HT-29 (cell line): ENCODE measurements at regions not wholly inside any gene's neighbourhood (a gene's known extent, or its start where the extent isn't known, plus 50 kb on each side); places are given as distances from the start of the nearest gene placed in this dataset. TPM values are rescaled to one million over a fixed set of nuclear protein-coding genes. Genes with fewer than 3 reads are reported as not detected.

ENCODE experiments used
- DNase-seq: peaks from one replicate; pipeline ENCODE4 v3.0.0-alpha.2; 2015; ENCODE audit warnings: low spot score
- small RNA-seq: library from RNA; depleted of rRNA; stranded (forward); fragments of <200 nt; gene quantifications from one replicate; pipeline ENCODE3, GENCODE V24; 2014

GRCh38 chr13:80436571-80437169, 95.7 kb upstream of the SPRY2 start:
- no peak for DNase-seq

DNA sequence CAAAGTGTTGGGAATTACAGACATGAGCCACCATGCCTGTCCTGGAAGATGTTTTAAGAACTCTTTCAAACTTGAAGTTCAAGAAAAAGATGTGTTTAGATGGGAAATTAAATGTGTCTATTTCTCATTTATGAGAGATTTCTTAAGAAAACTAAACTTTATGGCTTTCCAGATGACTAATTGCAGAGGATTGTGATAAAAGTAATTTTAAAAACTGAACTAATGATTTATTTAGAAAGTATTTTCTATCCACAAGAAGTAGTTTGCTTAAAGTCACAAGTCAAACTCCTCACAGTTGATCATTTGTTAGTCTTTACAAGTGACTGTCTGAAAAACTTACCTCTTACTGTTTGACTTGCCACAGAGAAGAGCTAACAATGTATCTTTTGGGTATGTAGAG, 89.6 kb upstream of the SPRY2 start:
- DNase-seq, result no peak

GRCh38 chr13:80428349-80429096, 87.6 kb upstream of the SPRY2 start:
- DNase-seq, result no peak

DNA sequence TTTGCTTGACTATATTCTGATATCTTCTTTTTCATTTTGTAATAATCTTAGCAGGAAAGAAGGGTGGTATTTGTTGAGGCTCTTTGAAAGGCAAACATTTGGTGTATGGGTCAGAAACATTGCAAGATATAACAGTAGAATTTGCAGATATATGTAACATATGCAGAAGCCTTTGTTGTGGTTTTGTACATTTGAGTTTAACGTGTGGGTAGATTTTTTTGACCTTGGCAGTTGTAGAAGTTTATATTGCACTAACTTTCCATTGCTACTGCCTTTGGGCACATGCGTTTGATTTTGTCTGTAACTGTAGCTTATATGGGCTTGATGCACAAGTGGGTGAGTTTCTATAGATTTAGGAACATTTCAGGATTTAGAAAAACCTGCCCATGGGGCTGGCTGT, 78.5 kb upstream of the SPRY2 start:
- DNase-seq, result no peak

DNA sequence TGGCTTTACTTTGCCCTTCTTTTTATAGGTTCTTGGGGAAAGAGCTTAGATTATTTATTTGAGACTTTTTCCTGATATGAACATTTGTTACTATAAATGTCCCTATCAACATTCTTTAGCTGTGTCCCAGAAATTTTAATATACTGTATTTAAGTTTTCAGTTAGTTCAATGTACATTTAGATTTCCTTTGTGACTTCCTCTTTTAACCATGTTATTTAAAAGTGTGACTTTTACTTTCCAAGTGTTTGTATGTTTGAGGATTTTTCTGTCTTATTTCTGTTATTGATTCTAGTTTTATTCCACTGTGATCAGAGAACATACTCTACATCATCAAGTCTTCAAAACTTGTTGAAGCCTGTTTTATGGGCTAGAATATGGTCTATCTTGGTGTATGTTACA, 72.7 kb upstream of the SPRY2 start:
- no peak for DNase-seq

DNA sequence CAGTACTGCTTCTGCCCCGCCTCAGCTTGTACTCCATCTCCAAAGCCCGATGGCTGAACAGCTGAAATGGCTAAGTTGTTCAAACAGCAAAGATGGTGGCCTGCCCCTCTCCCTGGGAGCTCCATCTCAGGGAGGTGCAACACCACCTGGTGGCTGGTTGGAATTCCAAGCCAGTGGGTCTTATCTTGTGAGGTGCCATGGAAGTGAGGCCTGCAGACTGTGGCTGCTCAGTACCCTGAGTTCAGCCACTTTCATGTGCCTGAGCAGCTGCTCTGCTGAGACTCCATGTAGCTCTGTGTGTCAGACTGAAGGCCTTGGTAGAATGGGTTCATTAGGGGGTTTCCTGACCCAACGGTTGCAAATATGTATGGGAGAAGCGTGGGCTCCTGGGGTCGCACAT, 67.3 kb upstream of the SPRY2 start:
- peak; percentile 38 for DNase-seq

DNA sequence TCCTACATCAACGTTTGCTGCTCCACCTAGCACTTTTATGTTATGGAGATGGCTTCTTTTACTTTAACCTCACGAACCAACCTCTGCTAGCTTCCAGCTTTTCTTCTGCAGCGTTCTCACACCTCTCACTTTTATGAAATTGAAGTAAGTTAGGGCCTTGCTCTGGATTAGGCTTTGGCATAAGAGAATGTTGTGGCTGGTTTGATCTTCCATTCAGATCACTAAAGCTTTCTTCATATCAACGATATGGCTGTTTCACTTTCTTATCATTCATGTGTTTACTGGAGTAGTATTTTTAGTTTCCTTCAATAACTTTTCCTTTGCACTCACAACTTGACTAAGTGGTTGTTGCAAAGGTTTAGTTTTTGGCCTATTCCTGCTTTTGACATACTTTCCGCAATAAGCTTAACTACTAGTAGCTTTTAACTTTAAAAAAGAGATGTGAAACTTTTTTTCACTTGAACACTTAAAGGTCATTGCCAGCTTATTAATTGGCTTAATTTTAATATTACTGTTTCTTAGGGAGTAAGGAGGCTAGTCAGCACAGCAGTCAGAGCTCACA, 60.0 kb upstream of the SPRY2 start:
- DNase-seq, result no peak

GRCh38 chr13:80400164-80400864, 59.4 kb upstream of the SPRY2 start:
- DNase-seq, result no peak

DNA sequence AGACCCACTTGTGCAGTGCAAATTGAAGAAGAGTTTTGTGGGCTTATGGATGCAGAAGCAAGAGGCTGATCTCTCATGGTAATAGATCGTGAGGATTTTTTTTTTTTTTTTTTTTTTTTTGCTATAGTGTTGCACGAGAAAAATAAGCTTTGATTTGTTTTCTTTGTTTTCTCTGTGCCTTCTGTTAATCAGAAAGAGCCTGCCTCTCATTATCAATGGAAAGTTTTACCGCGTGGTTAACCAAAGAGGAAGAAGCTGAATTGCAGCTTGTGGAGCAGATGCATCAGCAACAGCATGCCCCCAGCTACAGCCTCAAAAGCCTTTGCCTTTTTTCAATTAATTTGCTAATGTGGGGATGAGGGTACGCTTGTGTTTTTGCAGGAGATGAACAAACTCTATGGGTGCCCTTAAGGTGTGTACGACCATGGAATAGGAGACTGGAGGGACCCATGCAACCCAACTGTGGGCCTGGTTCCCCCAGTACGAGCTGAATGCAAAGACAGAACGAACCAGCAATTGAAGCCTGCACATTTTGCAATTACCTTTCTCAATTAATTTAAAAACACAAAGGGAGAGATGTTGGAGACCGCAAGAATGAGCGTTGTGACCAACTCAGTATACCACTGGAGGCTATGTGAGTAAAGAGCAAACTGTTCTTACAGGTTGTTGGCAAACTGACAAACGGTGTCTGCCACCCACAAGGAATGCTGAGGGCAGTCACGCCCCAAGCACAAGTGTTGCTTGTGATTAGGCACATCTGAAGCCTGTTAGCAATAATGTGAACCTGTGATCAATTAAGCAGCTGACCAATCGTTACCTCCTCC, 58.6 kb upstream of the SPRY2 start:
- DNase-seq, result no peak

Small RNA genes lying in the stretch of these regions (small RNA-seq; reads per million reads assigned to genes)
- gene HIGD1AP2 (not detected), gene RNU6-67P (not detected), gene RNU6-77P (not detected)
